GM18907 (cell line): ENCODE measurements at regions not wholly inside any gene's neighbourhood (a gene's known extent, or its start where the extent isn't known, plus 50 kb on each side); places are given as distances from the start of the nearest gene placed in this dataset.

Experiments
- ATAC-seq: cut with Tn5 transposase; IDR thresholded peaks from one replicate; pipeline ENCODE4 v1.9.1; 2021; ENCODE audit warnings: mild to moderate bottlenecking, moderate library complexity; ENCODE audit not compliant: unreplicated experiment

- ATAC-seq: no peak
Measured at GRCh38 chr20:61014491-61014890, 237.6 kb upstream of the CDH4 start.

- no peak for ATAC-seq
Measured at GRCh38 chr20:61015602-61016001, 236.5 kb upstream of the CDH4 start.

GRCh38 chr20:61019322-61019721 is 232.7 kb upstream of the CDH4 start:
- ATAC-seq: no peak

- no peak for ATAC-seq
Measured at GRCh38 chr20:61023612-61024011, 228.4 kb upstream of the CDH4 start.

GRCh38 chr20:61024390-61024789 is 227.7 kb upstream of the CDH4 start:
- no peak for ATAC-seq

GRCh38 chr20:61025536-61025935 is 226.5 kb upstream of the CDH4 start:
- no peak for ATAC-seq

- ATAC-seq: no peak
Measured at GRCh38 chr20:61026173-61026572, 225.9 kb upstream of the CDH4 start.

GRCh38 chr20:61026731-61027130 is 225.3 kb upstream of the CDH4 start:
- no peak for ATAC-seq

- ATAC-seq: no peak
Measured at GRCh38 chr20:61027218-61027617, 224.8 kb upstream of the CDH4 start.

GRCh38 chr20:61030130-61030529 is 221.9 kb upstream of the CDH4 start:
- no peak for ATAC-seq

GRCh38 chr20:61031101-61031830 is 220.8 kb upstream of the CDH4 start:
- no peak for ATAC-seq

- no peak for ATAC-seq
Measured at GRCh38 chr20:61037498-61037897, 214.6 kb upstream of the CDH4 start.

- ATAC-seq: no peak
Measured at GRCh38 chr20:61041481-61041880, 210.6 kb upstream of the CDH4 start.

- ATAC-seq: no peak
Measured at GRCh38 chr20:61042506-61043385, 209.3 kb upstream of the CDH4 start.

- no peak for ATAC-seq
Measured at GRCh38 chr20:61043681-61044080, 208.4 kb upstream of the CDH4 start.

GRCh38 chr20:61044499-61044898 is 207.6 kb upstream of the CDH4 start:
- ATAC-seq: no peak

GRCh38 chr20:61045091-61045490 is 207.0 kb upstream of the CDH4 start:
- no peak for ATAC-seq

GRCh38 chr20:61045876-61046585 is 206.0 kb upstream of the CDH4 start:
- ATAC-seq: no peak

- ATAC-seq: no peak
Measured at GRCh38 chr20:61046721-61047351, 205.2 kb upstream of the CDH4 start.

GRCh38 chr20:61047515-61047914 is 204.5 kb upstream of the CDH4 start:
- no peak for ATAC-seq

- no peak for ATAC-seq
Measured at GRCh38 chr20:61048302-61048701, 203.8 kb upstream of the CDH4 start.
